NCI-H2196 (cell line): ENCODE measurements at regions not wholly inside any gene's neighbourhood (a gene's known extent, or its start where the extent isn't known, plus 50 kb on each side); places are given as distances from the start of the nearest gene placed in this dataset.

ENCODE experiments used
- DNase-seq: peaks from one replicate; lab custom pipeline; 2025; ENCODE audit not compliant: unreplicated experiment; lab: John Stamatoyannopoulos, UW

DNA sequence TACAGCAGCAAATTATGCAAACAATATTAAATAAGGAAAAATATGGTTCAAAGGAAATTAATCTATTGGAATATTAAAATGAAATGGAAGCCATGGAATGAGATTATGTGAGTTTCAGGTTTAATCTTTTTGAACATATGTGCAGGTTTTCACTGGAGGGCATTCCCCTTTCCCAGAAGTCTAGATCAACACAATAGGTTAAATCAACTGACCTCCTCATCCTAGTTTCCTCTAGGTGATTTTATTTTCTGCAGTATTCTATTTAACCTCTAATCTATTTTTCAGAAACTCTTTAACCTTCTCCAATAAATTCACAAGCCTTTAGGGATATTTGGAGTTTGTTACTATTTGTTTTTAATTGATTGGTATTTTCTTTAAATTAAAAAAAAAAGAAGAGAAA lies 2657.6 kb upstream of the PCDH20 start:
- no peak for DNase-seq

DNA sequence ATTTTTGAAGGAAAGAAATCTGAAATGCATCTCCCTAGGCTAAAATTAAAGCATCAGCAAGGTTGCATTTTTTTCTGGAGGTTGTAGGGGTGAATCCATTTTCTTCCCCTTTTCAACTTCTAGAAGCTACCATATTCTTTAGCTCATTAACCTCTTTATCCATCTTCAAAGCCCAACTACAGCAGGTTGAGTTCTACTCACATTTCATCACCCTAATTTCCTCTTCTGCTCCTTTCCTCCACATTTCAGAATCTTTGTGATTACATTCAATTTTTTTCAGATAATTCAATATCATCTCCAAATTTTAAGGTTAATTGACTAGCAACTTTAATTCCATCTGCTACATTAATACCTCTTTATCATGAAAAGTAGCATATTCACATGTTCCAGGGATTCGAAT lies 2655.7 kb upstream of the PCDH20 start:
- no peak for DNase-seq

DNA sequence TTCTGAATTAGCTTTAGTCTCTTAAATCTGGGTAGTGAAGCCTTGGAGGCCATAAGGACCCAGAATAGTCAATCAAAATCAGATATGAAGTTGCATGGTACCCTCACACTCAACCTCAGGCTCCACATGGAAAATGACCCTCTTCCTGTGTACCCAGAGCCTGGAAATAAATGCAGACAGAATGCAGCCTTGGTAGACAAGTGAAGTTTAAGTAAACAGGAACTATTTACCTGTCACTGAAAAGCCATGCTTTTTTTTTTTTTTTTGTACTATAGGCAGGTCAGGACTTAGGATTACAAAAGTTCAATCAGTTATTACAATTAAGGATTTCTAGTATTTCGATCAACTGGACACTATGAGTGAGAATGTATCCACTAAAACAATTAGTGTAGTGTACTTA lies 2654.2 kb upstream of the PCDH20 start:
- no peak for DNase-seq

DNA sequence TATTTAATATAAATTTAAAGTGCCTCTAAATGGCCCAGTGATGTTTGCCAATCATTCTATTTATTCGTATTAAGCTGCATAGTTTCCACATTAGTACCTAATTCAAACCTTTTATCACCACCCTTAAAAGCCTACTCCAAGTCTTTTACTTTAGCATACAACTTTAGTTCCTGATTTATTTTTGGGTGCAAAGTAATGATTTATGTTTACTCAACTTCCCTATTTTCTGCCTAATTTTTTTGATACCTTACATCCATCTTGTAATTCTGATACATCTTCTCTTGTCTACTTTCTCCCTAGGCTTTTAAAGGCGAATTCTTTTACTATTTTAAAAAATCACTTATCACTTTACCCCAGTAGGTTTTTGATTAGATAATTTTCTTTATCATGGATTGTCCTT lies 2651.1 kb upstream of the PCDH20 start:
- DNase-seq: no peak

DNA sequence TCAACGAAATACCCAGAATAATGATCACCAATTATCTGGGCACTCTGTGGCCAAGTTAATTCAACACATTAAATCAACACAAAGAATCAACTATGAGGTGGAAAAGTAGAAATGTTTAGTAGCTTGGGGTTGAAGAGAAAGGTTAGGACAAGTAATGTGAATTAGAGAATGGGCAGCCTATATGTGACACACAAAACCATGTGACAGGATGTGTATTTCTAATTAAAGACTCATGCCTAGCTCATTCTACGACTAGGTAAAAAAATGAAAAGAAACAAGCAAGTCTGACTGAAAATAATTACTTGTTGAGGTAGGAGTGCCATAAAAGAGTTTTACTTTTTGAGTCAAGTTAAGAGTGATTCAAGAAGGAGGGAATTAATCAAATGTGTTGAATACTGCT lies 2646.0 kb upstream of the PCDH20 start:
- DNase-seq: no peak

DNA sequence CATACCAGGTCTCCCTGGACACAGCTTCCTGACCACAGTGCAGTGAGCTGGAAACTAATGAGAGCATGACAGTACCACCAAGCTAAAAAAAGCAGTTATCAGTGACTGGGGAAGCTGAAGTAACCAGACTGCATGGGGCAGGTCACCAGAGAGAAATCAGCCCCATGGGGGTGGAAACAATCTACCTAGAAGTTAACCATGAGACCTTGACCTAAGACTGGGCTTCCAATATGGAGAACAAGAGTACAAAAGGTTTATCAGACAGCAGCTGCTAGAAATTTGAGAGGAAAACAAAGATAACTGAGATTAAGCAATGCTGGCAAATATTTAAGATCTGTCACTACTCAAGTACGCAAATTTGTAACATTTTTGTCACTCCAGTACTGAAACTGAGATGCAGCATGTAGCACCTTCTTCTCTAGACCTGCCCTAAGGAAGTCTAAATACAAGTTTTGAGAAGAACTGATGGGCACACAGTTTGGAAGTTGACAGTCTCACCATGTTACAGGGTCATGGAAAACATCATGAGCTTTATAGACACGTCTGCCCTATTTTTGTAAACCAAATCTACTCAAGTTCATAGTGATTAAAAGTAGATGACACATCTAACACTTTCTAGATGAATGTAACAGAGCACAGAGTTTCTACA lies 2641.8 kb upstream of the PCDH20 start:
- no peak for DNase-seq

DNA sequence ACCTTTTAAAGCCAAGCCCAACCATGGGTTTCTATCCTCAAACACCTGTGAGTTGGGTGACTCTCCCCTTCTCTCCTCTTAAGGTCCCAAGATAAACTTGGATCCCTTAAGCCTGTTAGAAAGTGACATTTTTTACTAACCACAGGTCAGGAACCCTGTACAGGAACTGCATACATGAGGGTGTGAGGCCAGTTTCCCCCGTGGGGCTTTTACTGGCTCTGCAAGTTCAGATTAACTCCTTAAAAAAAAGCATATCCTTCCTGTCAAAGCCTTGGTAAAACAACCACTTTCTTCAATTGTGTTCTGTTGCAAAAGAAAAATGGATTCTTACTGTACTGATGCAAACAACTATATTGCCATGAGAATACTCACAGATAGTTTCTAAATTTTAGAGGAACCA lies 2638.7 kb upstream of the PCDH20 start:
- DNase-seq: no peak

DNA sequence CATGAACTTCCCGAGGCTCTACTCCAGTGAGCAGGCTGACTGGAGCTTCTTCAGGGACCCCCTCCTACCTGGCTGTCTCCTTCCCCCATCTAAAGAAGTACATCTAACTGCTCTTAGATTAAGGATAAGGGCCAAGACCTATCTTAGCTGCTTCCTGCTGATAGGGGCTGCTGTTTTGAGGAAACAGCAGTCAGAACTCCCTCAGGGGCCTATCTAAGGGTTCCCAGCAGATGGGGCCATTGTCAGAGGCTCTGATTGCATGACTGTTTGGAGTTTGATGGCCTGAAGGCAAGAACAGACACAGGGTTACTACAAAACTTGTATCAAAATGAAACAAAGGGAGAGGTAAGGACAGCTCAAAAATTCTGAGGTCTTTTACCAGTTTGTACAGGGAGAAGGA lies 2636.9 kb upstream of the PCDH20 start:
- no peak for DNase-seq

DNA sequence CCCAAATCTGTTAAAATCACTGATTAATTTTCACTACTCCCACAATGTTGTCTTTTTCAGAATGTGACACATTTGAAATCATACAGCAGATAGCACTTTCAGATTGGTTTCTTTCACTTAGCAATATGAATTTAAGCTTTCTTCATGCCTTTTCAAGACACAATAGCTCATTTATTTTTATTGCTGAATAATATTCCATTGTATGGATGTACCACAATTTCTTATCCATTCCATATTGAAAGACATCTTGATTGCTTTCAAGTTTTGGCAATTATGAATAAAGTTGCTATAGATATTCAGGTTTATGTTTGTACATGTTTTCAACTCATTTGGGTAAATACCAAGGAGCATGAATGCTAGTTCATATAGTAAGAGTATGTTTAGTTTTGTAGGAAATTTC lies 2635.6 kb upstream of the PCDH20 start:
- no peak for DNase-seq

DNA sequence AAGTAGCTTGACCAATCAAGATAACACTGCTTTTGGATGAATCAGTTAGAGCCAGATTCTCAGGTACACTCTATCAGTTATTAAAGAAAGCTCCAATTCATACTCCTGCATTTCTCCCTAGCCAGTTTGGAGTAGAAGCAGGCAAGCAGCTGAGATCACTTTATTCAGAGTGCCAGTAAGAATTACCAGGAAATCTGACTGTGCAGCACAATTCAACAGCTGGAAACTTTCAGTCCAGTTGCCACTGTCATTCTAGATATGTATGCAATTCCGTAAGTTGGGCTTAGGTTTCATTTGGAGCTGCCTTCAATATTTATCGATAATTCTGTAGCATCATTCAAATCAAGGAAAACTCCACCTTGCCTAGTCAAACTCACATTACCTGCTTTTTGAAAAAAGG lies 2625.6 kb upstream of the PCDH20 start:
- no peak for DNase-seq

DNA sequence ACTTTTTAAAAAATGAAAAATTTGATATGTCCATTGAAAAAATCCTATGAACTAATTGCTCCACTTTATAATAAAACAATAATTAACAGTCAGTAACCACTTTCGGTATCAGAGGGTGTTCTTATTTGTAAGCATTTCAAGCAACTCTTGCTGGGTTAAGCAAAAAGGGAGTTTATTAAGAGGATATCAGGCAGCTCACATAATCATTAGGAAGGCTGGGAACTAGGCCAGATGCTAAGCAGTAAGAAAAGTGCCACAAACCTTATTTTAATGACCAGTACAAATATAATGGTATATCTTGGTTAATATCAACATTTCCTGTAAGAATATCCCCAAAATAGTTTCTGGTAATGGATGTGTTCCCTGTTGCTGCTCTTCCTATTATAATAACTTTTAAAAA lies 2618.3 kb upstream of the PCDH20 start:
- no peak for DNase-seq

DNA sequence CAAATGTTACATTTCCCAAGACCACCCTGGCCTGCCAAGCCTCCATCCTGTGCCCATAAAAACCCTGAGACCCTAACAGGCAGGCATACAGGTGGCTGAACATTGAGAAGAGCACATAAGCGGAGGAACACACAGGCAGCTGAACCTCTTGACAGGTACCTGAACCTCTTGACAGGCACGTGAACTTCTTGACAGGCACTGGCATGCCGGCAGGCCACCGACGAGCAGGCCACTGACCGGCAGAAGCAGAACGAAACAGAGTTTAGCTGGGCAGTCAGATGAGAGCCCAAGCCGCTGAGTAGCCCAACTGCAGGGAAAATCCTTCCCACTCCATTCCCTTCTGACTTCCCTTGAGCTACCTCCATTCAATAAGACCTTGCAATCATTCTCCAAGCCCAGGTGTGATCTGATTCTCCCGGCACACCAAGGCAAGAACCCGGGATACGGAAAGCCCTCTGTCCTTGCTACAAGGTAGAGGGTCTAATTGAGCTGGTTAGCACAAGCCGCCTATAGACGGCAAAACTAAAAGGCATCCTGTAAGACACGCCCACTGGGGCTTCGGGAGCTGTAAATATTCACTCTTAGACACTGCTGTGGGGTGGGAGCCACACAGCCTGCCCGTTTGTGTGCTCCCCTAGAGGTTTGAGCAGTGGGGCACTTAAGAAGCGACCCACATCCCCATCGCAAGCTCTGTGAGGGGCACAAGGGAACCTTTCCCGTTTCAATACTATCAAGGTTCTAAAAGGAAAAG lies 2613.9 kb upstream of the PCDH20 start:
- DNase-seq: no peak

DNA sequence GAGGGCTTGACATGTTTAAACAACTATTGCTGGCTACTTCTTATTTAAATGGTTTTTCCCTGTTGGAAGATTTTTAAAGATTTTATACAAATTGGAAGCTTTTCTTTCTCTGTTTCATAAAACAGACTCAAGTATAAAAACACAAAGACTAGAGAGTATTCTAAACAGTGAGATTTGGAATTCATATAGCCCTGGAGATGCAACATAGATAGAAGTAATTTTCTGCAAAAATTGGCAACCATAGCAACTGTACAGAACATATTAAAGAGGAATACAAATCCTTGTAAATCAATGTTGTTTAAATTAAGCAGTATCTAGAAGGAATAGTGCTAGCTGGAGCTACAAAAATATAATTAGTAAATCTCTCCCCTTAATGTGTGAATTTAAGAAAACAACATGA lies 2612.9 kb upstream of the PCDH20 start:
- no peak for DNase-seq

DNA sequence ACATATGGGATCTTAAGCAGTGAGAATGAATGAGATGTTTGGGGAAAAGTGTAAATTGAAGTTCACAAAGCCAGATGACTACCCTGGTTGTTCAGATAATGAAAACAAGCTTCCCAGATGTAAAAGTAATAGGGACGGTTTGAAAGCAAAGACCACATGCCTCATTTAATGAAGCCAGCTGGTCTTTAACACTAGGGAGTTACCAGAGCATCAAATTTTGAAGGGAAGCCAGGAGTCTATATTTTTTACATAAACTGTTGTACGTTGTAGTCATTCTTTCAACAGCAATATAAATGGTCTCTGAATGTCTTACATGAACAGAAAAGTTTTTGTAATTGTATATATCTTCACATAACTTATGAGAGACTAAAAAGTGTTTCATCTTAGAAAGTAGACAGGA lies 2604.5 kb upstream of the PCDH20 start:
- DNase-seq: no peak

DNA sequence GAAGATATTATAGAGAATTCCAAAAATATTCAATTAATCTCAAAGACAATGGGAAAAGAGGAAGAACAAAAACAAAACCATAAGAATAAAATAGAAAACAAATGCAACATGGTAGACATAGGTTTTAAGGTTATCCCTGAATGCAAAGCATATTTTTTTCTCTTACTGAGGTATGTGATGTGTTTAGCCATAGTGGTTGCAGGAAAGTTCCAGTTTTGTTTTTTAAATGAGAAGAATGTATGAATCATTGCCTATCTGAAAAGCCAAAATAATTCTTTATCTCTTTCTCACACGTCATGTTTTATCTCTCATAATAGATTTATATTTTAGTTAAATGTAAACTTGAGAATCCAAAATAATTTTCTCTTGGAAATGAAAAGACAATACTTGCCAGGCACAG lies 2591.7 kb upstream of the PCDH20 start:
- no peak for DNase-seq

DNA sequence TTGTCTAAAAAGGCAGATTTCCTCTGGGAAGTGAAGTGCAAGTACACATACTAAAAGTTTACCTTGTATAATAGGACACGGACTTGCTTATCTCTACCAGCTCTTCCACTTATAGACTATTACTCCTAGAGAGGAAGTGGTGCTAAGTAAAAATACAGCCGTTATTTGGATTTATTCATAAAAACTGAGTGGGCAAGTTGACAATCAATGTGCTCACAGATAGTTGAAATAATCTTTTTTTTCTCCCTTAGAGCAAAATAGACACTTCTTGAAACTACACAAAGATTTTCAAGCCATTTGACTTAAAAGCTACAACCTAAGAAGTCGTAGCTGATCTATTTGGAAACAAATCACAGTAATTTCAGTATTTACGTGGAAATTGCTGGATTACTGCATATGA lies 2584.7 kb upstream of the PCDH20 start:
- DNase-seq: no peak

DNA sequence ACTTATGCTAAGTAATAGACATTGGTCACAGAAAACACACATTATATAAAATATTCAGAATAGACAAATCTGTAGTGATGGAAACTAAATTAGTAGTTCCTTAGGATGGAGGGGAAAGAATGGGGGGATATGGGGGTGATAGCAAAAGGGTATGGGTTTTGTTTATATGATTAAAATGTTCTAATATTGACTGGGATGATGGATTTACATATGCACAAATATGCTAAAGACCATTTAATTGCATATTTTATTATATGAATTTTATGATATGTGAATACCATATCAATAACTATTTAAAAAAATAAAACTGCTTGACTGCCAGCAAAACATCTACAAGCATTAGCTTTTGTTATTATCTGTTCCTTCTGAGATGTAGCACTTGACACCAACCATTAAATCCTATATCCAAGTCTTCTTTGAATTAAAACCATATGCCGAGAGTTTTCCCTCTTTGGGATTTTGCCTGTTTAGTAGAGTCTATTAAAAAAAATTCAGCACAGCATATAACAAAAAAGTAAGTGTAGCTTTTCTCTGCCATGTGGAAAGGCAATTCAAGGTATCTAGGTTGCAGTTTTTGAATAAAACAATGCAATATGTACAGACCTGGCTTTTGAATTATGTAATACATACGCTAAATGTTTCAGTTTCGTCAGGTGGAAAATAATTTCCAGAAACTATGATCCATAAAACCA lies 2584.1 kb upstream of the PCDH20 start:
- no peak for DNase-seq

DNA sequence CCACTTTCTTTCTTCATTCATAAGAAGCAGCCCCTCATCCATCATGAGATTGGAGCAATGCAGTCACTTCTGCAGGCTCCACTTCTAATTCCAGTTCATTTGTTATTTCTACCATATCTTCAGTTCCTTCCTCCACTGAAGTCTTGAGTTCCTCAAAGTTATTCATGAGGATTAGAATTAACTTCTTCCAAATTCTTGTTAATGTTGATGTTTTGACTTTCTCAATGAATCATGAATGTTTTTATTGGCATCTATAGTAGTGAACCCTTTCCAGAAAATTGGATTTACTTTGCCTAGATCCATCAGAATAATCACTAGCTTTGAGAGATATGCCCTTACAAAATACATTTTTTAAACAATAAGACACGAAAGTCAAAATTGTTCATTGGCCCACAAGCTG lies 2567.7 kb upstream of the PCDH20 start:
- no peak for DNase-seq

DNA sequence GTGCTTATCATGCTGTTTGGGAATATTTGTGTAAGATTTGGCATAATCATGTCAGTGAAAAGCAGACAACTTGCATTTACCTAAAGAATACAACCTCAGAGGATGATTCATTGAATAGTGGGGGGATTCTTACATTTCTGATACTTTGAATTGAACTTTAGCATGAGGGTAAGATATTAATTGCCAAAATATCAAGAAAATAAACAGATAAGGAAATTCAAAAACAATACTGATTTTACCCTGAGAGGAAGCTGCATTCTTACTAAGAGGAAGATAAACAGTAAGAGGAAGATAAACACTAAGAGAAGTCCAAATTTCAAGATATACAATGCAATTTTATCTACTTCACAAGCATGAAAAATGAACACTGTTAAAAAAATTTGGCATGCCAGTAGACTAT lies 2564.3 kb upstream of the PCDH20 start:
- DNase-seq: no peak

DNA sequence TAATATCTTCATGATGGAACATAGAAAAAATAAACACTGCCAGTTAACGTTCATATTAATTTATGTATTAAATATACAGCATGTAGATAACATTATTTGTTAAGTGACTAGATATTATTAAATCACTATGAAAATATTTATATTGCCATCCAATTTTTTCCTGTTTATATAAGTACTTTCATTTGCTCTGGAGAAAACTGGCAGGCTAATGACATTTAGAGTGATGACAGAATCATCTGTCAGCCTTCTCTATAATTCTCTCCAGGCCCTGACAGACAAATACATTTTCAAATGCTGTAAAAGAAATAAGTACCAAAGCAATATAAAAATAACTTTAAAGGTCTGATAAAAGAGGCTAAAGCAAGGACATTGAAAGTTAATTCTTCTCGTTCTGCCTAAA lies 2556.7 kb upstream of the PCDH20 start:
- no peak for DNase-seq

DNA sequence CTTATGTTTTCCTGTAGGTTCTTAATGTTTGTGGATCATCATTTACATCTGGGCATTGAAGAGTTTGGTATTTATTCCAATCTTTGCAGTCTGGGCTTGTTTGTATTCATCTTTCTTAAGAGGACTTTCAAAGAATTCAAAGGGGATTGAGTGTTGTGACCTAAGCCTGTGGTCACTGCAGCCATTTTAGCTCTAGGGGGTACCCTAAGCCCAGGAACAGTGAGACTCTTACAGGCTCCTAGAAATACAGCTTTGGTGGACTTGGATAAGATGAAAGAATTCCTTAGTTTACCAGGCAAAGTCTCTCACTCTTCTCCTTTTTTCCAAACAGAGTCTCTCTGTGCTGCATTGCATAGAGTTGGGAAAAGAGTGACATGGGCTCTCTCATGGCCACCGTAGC lies 2539.0 kb upstream of the PCDH20 start:
- no peak for DNase-seq

DNA sequence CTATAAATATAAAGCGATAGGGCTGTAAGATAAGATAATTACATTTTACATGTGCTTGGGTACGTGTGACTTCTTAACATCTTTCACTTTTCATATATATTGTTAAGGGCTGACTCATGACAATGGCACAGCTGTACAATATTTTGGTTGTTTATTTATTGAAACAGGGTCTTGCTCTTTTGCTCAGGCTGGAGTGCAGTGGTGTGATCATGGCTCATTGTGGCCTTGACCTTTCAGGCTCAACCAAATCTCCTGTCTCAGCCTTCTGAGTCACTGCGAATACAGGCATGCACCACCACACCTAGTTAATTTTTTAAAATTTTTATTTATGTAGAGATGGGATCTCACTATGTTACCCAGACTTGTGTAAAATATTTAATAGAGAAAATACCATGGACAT lies 2532.4 kb upstream of the PCDH20 start:
- no peak for DNase-seq

DNA sequence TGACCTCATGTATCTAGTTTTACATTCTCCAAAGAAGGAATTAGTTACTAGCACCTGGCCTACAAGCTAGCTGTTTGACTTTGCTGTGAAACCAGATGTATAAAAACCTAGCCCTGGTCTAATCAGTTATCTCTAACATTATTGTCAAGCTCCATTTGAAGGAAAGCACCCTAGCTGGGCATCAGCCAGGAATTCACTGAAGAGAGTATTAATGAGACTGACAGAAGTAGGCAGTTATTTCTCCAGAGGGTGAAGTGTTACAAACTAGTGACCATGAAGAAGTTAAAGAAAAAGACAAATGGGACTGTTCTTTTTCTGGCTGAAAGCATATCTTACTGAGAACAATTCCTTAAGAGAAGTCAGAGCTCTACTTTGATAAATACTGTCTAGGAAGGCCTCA lies 2529.3 kb upstream of the PCDH20 start:
- DNase-seq: no peak
